HG03097 (cell line): ENCODE measurements at regions not wholly inside any gene's neighbourhood (a gene's known extent, or its start where the extent isn't known, plus 50 kb on each side); places are given as distances from the start of the nearest gene placed in this dataset.

ENCODE experiments used
- ATAC-seq: cut with Tn5 transposase; IDR thresholded peaks from one replicate; pipeline ENCODE4 v1.9.1; 2021; ENCODE audit not compliant: unreplicated experiment, low FRiP score

DNA sequence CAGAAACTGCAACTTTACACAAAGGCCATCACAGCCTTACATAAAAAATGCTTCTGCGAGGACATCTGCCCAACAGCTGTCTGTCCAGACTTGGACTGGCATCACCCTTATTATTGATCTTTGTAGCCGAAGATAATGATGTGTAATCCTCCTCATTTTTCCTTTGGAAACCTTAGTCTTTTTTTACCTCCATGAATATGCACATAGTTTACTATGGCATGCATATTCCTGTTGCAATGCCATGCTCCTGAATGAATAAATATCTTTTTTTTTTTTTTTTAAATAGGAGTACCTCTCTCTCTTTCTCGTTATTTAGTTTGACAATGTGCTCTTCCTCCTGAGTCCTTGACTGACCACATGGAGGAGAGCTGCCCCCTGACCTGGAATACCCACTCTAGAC is 409.6 kb upstream of the USP24 start:
- ATAC-seq: no peak

DNA sequence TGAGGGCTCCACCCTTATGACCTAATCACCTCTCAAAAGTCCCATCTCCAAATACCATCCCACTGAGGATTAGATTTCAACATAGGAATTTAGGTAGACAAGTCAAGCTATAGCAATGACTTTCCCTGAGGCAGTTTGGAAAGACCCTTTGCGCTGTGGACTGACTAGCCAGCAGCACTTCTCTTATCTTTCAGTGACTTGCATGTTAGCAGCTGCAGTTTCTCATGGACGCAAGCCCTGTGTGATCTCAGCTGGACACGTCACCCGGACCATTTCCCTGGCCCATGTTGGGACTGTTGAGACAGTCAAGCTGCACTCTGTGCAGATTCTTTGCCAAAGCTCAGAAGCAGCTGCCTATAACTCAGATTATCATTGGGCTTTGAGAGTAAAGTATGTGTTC is 408.1 kb upstream of the USP24 start:
- no peak for ATAC-seq

DNA sequence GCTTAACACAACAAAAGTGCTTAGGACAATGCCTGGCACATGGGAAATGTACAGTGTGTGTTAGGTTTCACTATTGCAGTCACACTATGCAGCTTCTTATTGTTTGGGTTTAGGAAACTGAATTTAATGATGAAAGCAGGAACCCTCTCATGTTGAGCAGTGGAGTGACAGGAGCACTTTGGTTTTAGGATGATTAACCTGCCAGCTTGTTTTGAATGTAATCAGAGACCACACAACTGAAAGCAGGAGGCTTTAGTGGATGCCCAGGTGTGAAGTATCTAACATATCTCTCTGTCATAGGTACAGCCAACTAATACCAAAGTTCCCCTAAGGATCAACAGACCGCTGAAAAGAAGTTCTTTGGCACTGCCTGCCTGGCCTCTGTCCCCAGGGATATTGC is 406.9 kb upstream of the USP24 start:
- ATAC-seq: no peak

DNA sequence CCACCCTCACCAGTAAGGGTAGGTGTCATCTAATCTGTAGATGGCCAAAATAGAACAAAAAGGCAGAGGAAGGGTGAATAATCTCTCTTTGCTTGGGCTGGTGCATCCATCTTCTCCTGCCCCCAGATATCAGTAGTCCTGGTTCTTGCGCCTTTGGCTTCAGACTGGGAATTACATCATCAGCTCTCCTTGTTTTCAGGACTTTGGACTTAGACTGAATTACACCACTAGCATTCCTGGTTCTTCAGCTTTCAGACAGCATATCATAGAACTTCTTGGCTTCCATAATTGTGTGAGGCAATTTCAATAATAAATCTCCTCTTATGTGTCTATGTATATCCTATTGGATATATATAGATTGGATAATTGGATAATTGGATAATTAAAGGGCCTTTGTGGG is 403.0 kb upstream of the USP24 start:
- ATAC-seq: no peak

DNA sequence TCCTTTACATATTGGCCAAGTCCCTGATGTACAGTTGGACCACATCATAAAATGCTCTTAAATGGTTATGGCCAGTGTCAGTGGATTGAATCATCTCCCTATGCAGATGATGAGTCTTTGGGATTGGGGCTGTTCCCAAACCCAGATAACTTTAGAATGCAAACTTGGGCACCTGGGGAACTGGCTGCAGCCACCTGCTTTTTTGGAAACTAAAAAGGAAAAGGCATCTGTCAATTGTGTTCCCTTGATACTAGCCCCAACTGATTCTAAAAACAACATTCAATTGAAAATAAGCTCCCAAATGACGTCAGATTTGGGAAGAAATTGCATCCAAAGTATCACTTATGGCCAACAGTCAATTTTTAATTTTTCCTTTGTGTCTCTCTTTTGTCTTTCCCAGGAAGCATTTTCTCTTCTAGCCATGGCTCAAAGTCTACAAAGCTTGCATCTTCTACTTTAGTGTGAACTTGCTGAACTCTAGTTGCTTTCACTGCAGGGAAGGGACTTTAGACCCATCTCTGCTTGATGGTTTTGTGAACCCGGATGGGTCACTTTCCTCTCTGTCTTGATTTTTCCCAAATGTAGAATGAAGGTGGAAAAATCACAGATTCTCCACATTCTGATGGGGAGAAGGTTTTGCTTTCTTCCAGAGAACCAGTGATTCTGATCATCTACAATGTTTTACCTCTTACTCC is 402.3 kb upstream of the USP24 start:
- no peak for ATAC-seq

DNA sequence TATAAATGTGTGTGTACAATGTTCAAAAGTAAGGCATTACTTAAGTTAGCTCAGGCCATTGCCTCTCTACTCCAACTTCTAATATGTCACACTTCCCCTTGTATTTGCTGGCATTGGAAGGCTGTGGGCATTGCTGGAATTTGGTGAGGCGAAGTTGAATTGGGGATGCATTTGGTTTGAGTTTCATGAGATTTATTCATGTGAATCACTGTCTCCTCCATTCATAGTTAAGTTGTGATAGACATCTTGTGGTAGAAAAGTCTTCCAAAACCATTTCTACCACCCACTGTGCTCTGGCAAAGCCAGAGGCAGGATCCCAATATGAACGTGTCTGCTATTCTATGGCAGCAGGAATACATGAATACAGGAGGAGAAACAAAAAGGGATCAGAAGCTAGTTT is 397.8 kb upstream of the USP24 start:
- ATAC-seq: no peak

DNA sequence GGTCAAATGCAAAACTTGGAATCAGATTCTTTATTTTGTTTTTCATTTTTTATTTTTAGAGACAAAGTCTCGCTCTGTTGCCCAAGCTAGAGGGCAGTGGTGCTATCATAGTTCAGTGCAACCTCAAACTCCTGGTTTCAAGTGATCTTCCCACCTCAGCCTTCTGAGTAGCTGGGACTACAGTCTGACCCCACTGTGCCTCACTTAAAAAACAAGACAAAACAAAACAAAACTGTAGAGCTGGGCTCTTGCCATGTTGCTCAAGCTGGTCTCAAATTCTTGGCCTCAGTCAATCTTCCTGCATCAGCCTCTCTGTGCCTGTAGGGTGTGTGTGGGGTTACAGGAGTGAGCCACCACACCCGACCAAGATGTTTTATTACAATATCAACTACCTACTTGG is 396.0 kb upstream of the USP24 start:
- no peak for ATAC-seq

- no peak for ATAC-seq
Measured at GRCh38 chr1:55610203-55610602, 395.0 kb upstream of the USP24 start.

DNA sequence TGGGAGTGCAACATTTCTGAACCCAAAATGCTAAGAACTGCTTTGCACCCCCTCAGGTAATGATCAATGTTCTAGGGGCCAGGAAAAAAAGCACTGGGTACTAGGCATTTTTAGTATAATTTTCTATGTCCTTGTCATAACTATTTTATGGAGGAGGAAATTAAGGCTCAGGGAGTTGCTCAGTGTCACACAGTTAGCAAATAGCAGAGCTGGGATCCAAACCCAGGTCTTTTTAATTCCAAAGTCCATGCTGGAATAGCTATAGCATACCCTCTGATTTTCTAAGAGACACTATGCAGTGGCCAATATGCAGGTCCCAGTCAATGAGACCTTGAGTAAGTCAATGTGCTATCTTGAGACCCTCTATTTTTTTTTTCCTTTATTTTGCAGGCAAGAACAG is 394.5 kb upstream of the USP24 start:
- ATAC-seq: no peak

GRCh38 chr1:55605155-55605554 is 390.0 kb upstream of the USP24 start:
- no peak for ATAC-seq

DNA sequence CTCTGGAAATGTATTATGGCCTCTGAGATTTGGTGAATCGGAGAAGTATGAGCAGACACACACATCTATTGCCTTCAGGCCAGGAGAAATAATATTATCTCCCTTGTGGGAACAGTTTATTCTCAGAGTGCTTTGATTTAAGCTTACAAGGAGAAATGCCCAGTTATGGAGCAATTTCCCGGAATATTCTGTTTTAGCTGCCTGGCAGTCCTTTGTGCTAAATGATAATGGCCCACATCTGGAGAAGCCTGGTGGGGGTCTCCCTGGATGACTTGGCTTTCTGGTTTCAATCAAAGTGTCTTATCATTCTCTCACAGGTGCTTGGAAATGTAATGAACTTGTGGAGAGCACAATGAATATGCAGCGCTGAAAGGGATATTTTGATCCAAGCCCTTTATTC is 389.6 kb upstream of the USP24 start:
- ATAC-seq: no peak

- no peak for ATAC-seq
Measured at GRCh38 chr1:55604179-55604578, 389.0 kb upstream of the USP24 start.

- ATAC-seq: no peak
Measured at GRCh38 chr1:55600242-55600641, 385.1 kb upstream of the USP24 start.

- ATAC-seq: no peak
Measured at GRCh38 chr1:55597910-55598309, 382.7 kb upstream of the USP24 start.

- no peak for ATAC-seq
Measured at GRCh38 chr1:55594701-55595100, 379.5 kb upstream of the USP24 start.

GRCh38 chr1:55593298-55593697 is 378.1 kb upstream of the USP24 start:
- ATAC-seq: no peak

- no peak for ATAC-seq
Measured at GRCh38 chr1:55592122-55592521, 377.0 kb upstream of the USP24 start.

DNA sequence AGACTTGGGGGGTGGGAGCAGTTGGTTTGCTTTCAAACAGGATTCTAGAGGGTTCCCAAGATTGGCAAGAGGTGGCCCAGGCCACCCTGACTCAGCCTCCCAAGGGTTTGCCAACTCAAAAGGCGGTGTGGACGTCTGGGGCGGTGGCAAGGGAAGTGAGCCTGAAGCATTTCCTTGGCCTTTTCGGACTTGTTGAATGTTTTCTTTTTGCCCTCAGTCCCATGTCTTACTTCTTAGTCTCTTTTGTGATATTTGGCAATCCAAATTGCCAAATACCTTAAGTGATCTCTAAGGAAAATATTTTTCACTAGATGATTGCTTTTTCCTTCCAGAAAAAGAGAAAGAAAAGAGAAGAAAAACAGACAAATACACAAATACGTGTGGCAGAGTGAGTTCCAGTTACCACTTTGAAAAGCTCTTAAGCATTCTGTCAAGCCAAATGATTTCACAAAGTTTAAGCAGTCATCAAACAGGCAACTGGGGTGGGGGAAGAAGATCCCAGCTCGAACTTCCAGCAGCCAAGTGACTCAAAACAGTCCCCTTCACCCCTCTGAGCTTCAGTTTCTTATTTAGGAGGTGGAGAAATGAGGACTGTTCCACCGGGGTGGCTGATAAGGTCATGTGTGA is 374.6 kb upstream of the USP24 start:
- ATAC-seq: no peak

DNA sequence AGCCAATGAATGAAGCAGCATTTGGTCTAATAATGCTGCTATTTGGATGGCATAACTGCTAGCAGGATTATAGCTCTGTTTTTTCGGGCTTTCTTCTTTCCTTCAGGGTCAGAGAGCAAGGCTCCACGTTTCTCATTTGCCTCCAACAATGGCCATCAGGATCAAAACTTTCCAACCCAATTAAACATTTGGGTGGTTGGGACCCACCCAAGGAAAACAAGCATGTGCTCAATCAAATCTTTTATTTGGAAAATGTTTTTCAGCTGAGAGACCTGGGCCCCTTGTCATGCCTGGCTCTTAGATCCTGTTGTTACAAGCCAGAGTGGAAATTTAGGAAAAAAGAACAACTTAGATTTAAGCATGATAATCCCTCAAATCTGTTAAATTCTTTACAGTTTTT is 373.1 kb upstream of the USP24 start:
- no peak for ATAC-seq

- ATAC-seq: no peak
Measured at GRCh38 chr1:55586771-55587170, 371.6 kb upstream of the USP24 start.

DNA sequence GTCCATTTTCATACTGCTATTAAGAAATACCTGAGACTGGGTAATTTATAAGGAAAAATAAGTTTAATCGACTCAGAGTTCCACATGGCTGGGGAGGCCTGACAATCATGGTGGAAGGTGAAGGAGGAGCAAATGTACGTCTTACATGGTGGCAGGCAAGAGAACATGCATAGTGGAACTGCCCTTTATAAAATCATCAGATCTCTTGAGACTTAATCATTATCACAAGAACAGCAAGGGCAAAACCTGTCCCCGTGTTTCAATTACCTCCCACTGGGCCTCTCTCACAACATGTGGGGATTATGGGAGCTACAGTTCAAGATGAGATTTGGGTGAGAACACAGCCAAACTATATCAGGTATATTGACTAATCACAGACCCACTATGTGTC is 370.2 kb upstream of the USP24 start:
- no peak for ATAC-seq

GRCh38 chr1:55584526-55585401 is 369.6 kb upstream of the USP24 start:
- no peak for ATAC-seq
